CD4-positive, alpha-beta T cell (primary cell): ENCODE measurements at regions not wholly inside any gene's neighbourhood (a gene's known extent, or its start where the extent isn't known, plus 50 kb on each side); places are given as distances from the start of the nearest gene placed in this dataset.

Source experiments
- ATAC-seq: fragments of 200-7000 bp; cut with Tn5 transposase; one replicate; pipeline ENCODE4 v1.10.0; 2022; ENCODE audit warnings: mild to moderate bottlenecking; ENCODE audit not compliant: poor library complexity
- CTCF ChIA-PET: fragments of 350-600 bp; sonication (Branson Sonifier 250); formaldehyde crosslinking; loops from one replicate; lab custom pipeline; 2021; ENCODE audit warnings: antibody characterized with exemption, inconsistent platforms; lab: Charles Lee
- POLR2A ChIA-PET: fragments of 350-600 bp; sonication (Branson Sonifier 250); formaldehyde crosslinking; loops from one replicate; lab custom pipeline; 2021; ENCODE audit warnings: antibody characterized with exemption, inconsistent platforms; lab: Charles Lee
- DNase-seq, 14 experiments: peaks; one replicate each; pipeline ENCODE4 v3.0.0-alpha.2; 2013 to 2020; ENCODE audit warnings: mixed read lengths in 2 of 14
- H3K27ac ChIP-seq, 2 donors: one replicate each; pipeline versions ENCODE4 v1.5.1 to v1.7.0; 2013; ENCODE audit warnings: low read length in 2 of 2, low read depth in 1 of 2, mild to moderate bottlenecking in 1 of 2
- H3K27me3 ChIP-seq, 2 experiments: 1 replicate in 1 of 2; 2 replicates in 1 of 2; pipeline versions ENCODE4 v1.6.1 to v1.7.0; 2013; ENCODE audit warnings: low read length in 2 of 2, control low read depth in 1 of 2, mild to moderate bottlenecking in 1 of 2, moderate library complexity in 1 of 2; ENCODE audit not compliant: insufficient read depth in 2 of 2, control insufficient read depth in 1 of 2
- H3K36me3 ChIP-seq: one replicate; pipeline ENCODE4 v1.6.1; 2013; ENCODE audit warnings: low read length, control low read depth; ENCODE audit not compliant: insufficient read depth
- H3K4me1 ChIP-seq: one replicate; pipeline ENCODE4 v1.6.1; 2013; ENCODE audit warnings: low read length, control low read depth; ENCODE audit not compliant: insufficient read depth
- H3K4me3 ChIP-seq: one replicate; pipeline ENCODE4 v1.5.1; 2013; ENCODE audit warnings: mild to moderate bottlenecking, low read length, moderate library complexity
- H3K9me3 ChIP-seq, 2 experiments: 1 replicate in 1 of 2; 2 replicates in 1 of 2; pipeline versions ENCODE4 v1.6.1 to v1.7.0; 2013; ENCODE audit warnings: low read length in 2 of 2, mild to moderate bottlenecking in 2 of 2, control low read depth in 1 of 2, moderate library complexity in 1 of 2; ENCODE audit not compliant: control insufficient read depth in 1 of 2, insufficient read depth in 1 of 2
- H3K27ac Mint-ChIP-seq: one replicate; pipeline ENCODE4 v1.8.0; 2020; ENCODE audit warnings: mixed read lengths
- H3K27me3 Mint-ChIP-seq: one replicate; pipeline ENCODE4 v1.8.0; 2021; ENCODE audit warnings: mixed read lengths
- H3K36me3 Mint-ChIP-seq: one replicate; pipeline ENCODE4 v1.8.0; 2021; ENCODE audit warnings: low read depth, mixed read lengths
- H3K4me1 Mint-ChIP-seq: one replicate; pipeline ENCODE4 v1.8.0; 2021; ENCODE audit warnings: low read depth, mixed read lengths
- H3K4me3 Mint-ChIP-seq: one replicate; pipeline ENCODE4 v1.8.0; 2020; ENCODE audit warnings: mild to moderate bottlenecking, mixed read lengths
- H3K9me3 Mint-ChIP-seq: one replicate; pipeline ENCODE4 v1.8.0; 2020; ENCODE audit warnings: mixed read lengths
- CTCF ChIP-seq: fragments of 200-600 bp; IDR thresholded peaks from one replicate; pipeline ENCODE4 v1.8.0; 2022; ENCODE audit warnings: antibody characterized with exemption, mild to moderate bottlenecking
- intact Hi-C, 2 experiments: fragments of 100-400 bp; cut with DNase I in 1 of 2; cut with micrococcal nuclease in 1 of 2; formaldehyde crosslinking; loops; one replicate each; pipeline versions ENCODE4 v1.15.1 to v1.9.0; 2023 to 2025; cut with DNase I, micrococcal nuclease

GRCh38 chr12:28893365-28893764 lies 255.7 kb upstream of the FAR2 start:
- no peaks in the 10 kb centered on the region for H3K27me3 ChIP-seq
- H3K4me1 ChIP-seq: no peaks in the 10 kb centered on the region
- H3K27ac ChIP-seq: no peak overlapping the region
- H3K4me1 Mint-ChIP-seq: no peaks in the 10 kb centered on the region
- no peaks in the 10 kb centered on the region for H3K36me3 Mint-ChIP-seq
- H3K36me3 ChIP-seq: no peaks in the 10 kb centered on the region
- H3K4me3 Mint-ChIP-seq: no peak overlapping the region
- CTCF ChIA-PET: no interaction called here
- no peaks in the 10 kb centered on the region for H3K9me3 ChIP-seq
- H3K4me3 ChIP-seq: no peak overlapping the region
- no peak for DNase-seq
- ATAC-seq: no peak
- H3K27me3 Mint-ChIP-seq: peaks cover 5% of the 10 kb centered on the region
- POLR2A ChIA-PET: no interaction called here
- H3K9me3 Mint-ChIP-seq: no peaks in the 10 kb centered on the region
- H3K27ac Mint-ChIP-seq: no peak overlapping the region
- intact Hi-C loops: no loop called here
- TF ChIP-seq CTCF: no peak

- peaks cover 5% of the 10 kb centered on the region for H3K27me3 Mint-ChIP-seq
- H3K4me3 Mint-ChIP-seq: no peak overlapping the region
- POLR2A ChIA-PET: no interaction called here
- intact Hi-C loops: no loop called here
- no peaks in the 10 kb centered on the region for H3K36me3 Mint-ChIP-seq
- TF ChIP-seq CTCF: no peak
- no peaks in the 10 kb centered on the region for H3K27me3 ChIP-seq
- no peak overlapping the region for H3K27ac Mint-ChIP-seq
- H3K4me1 Mint-ChIP-seq: no peaks in the 10 kb centered on the region
- H3K27ac ChIP-seq: no peak overlapping the region
- no peaks in the 10 kb centered on the region for H3K36me3 ChIP-seq
- ATAC-seq (no peak), DNase-seq (no peak)
- H3K4me3 ChIP-seq: no peak overlapping the region
- H3K9me3 Mint-ChIP-seq: no peaks in the 10 kb centered on the region
- H3K4me1 ChIP-seq: no peaks in the 10 kb centered on the region
- H3K9me3 ChIP-seq: no peaks in the 10 kb centered on the region
- CTCF ChIA-PET: no interaction called here
These were observed 255.2 kb upstream of the FAR2 start for GRCh38 chr12:28893856-28894255.

GRCh38 chr12:28896421-28896820 lies 252.7 kb upstream of the FAR2 start:
- Mint-ChIP-seq H3K4me1 (no peaks in the 10 kb centered on the region), H3K27me3 (peaks cover 5% of the 10 kb centered on the region), H3K9me3 (peaks cover 9% of the 10 kb centered on the region), H3K27ac (no peak overlapping the region), H3K4me3 (no peak overlapping the region), H3K36me3 (no peaks in the 10 kb centered on the region)
- no peak overlapping the region for H3K27ac ChIP-seq
- ChIA-PET POLR2A (no interaction called here), CTCF (no interaction called here)
- peaks cover 4 to 6% of the 10 kb centered on the region in 2 experiments for H3K9me3 ChIP-seq
- no peaks in the 10 kb centered on the region for H3K27me3 ChIP-seq
- H3K4me1 ChIP-seq: no peaks in the 10 kb centered on the region
- H3K36me3 ChIP-seq: no peaks in the 10 kb centered on the region
- no peak overlapping the region for H3K4me3 ChIP-seq
- intact Hi-C loops: no loop called here
- DNase-seq (no peak), ATAC-seq (no peak)
- no peak for TF ChIP-seq CTCF
